Large intestine (tissue), 3 donors: ENCODE measurements at regions not wholly inside any gene's neighbourhood (a gene's known extent, or its start where the extent isn't known, plus 50 kb on each side); places are given as distances from the start of the nearest gene placed in this dataset.
A peak's percentile ranks its signal among the peaks of the same experiment; 100 is the strongest.

ENCODE experiments used
- DNase-seq, 2 donors: peaks; one replicate each; pipeline versions ENCODE4 v3.0.0 to v3.0.0-alpha.2; 2013
- H3K27ac ChIP-seq: one replicate; pipeline ENCODE4 v1.5.1; 2013; ENCODE audit warnings: low read length
- H3K27me3 ChIP-seq: 2 replicates; pipeline ENCODE4 v1.6.1; 2013; ENCODE audit warnings: low read length; ENCODE audit not compliant: control insufficient read depth, insufficient read depth
- H3K36me3 ChIP-seq: 2 replicates; pipeline ENCODE4 v1.6.1; 2013; ENCODE audit warnings: low read length; ENCODE audit not compliant: control insufficient read depth, insufficient read depth
- H3K4me1 ChIP-seq: one replicate; pipeline ENCODE4 v1.6.1; 2013; ENCODE audit warnings: low read length; ENCODE audit not compliant: control insufficient read depth, insufficient read depth
- H3K4me3 ChIP-seq: one replicate; pipeline ENCODE4 v1.5.1; 2013; ENCODE audit warnings: low read length
- H3K9me3 ChIP-seq: one replicate; pipeline ENCODE4 v1.6.1; 2013; ENCODE audit warnings: mild to moderate bottlenecking, low read depth, low read length, moderate library complexity; ENCODE audit not compliant: control insufficient read depth
- WGBS: methylation state at CpG from one replicate; pipeline ENCODE4 v1.1.5; 2013; ENCODE audit warnings: low lambda C conversion rate; ENCODE audit not compliant: insufficient coverage; 5-methylcytosine and 5-hydroxymethylcytosine counted together

DNA sequence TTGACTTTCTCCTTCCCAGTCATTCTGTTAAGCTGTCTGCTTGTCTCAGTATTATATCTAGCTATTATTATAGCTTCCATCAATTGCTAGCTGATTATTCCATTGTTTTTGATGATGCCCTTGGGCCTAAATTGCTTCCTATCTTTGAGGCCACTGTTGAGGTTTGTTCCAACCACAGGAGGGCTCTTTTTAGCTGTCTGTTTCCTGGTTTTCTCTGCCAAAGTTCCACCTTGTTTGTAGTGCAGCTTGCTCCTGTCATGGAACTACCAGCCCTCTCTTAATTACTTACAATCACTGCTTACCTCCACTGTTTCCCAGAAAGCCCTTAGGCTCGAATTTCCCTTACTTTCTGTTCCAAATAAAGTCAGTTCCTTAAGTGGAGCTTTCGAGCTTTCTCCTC, 118.7 kb upstream of the SEC61G start:
- Histone ChIP-seq H3K4me3 (no peak overlapping the region), H3K27ac (no peak overlapping the region), H3K27me3 (no peaks in the 10 kb centered on the region), H3K9me3 (no peaks in the 10 kb centered on the region), H3K36me3 (no peaks in the 10 kb centered on the region), H3K4me1 (peaks cover 14% of the 10 kb centered on the region)
- DNase-seq: peak in 1 of 2 donors; percentile 35
- 80% methylated on average over 1 of the region's 2 CpGs for WGBS

DNA sequence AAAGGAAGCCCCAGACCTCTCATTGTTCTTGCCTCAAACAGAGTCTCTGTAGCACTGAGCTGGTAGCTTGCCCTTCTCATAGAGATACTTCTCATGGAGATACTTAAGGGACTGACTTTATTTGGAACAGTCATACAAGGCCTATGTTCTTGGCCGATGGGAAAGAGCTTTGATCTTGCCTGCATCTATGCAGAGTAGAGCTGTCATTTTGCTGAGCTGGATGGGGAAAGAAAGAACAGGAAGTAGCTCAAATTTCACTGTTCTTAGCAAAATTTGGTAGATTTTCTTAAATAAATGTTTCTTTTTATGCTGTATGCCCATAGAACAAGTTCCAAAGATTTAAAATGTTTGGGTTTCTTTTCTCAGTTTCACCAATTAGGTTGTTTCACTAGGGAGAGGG, 119.3 kb upstream of the SEC61G start:
- Histone ChIP-seq H3K9me3 (no peaks in the 10 kb centered on the region), H3K4me1 (peaks cover 16% of the 10 kb centered on the region), H3K27ac (no peak overlapping the region), H3K36me3 (no peaks in the 10 kb centered on the region), H3K27me3 (no peaks in the 10 kb centered on the region), H3K4me3 (no peak overlapping the region)
- no peak for DNase-seq
- WGBS: no CpG with 5 or more reads among the region's 1 CpG

DNA sequence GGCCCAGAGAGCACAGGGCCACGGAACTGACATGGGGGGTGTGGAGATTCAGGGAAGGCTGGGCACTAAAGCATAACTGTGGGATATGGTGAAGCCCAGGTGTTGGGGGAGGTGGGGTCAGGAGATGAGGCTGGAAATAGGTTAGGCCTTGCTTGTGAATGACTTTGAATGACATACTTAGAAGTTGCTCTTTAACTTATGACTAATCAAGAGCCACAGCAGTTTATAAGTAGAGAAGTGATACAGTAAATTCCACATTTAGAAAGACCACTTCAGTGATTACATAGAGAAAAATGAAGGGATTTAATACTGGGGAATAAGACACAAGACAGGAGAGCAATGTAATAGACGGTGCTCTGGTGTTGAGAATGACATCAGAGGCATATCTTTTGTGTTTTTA, 120.8 kb upstream of the SEC61G start:
- Histone ChIP-seq H3K36me3 (no peaks in the 10 kb centered on the region), H3K9me3 (no peaks in the 10 kb centered on the region), H3K27ac (peak overlapping the region; percentile 79), H3K4me3 (no peak overlapping the region), H3K27me3 (no peaks in the 10 kb centered on the region), H3K4me1 (peaks cover 17% of the 10 kb centered on the region)
- no CpG with 5 or more reads among the region's 2 CpGs for WGBS
- peak in 1 of 2 donors; percentile 69 for DNase-seq

DNA sequence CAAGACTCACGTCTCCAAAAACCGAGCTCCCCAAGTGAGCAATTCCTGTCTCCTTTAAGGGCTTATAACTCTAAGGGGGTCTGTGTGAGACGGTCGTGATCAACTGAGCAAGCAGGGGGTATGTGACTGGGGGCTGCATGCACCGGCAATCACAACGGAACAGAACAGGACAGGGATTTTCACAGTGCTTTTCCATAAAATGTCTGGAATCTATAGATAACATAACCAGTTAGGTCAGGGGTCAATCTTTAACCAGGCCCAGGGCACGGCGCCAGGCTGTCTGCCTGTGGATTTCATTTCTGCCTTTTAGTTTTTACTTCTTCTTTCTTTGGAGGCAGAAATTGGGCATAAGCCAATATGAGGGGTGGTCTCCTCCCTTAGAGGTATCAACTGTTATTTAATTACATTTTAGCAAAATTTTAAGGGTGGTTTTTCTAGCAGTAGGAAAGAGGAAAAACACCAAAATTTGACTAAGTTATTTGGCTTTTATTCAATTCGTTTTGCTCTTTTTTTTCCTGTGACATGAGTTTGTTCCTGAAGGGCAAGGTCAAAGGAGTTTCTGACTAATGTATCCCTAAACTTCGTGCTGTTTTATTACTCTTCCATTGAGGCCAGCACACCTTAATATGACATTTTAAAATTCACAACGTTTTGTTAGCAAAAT, 121.4 kb upstream of the SEC61G start:
- Histone ChIP-seq H3K36me3 (no peaks in the 10 kb centered on the region), H3K9me3 (no peaks in the 10 kb centered on the region), H3K27ac (peak overlapping the region; percentile 79), H3K4me3 (no peak overlapping the region), H3K27me3 (no peaks in the 10 kb centered on the region), H3K4me1 (peaks cover 17% of the 10 kb centered on the region)
- WGBS: 40% methylated on average over 3 of the region's 11 CpGs
- peak in 1 of 2 donors; percentile 13 for DNase-seq

DNA sequence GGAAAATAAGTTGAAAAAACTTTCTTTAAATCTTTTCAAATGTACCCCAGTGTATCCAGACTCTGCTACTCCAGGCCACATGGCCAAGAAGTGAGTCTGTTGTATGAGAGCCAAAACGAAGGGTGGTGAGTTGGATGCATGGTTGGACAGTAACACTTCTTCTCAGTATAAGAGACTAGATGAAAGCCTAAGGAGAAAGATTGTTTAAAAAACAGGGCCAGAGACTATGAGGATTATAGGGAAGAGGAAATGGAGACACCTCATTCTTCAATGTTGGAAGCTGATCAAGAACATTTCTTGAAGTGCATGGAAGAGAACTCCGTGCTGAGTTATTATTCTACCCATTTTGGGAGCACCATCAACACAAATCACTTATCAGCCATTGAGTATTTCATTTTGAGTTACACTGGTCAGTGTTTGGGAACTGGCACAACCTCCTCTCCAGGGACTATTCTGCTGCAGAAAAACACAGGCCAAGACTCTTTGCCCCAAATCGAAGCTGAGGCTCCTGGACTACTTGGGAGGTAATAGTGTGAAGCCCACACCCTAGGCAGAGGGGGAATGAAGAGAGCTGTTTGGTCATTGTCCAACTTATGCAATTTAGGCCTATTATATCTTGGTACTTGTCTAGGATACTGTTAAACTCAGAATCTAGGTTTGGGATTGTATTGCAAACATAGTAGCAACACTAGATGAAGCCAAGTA, 123.0 kb upstream of the SEC61G start:
- no peak overlapping the region for H3K27ac ChIP-seq
- no peaks in the 10 kb centered on the region for H3K9me3 ChIP-seq
- DNase-seq: no peak

DNA sequence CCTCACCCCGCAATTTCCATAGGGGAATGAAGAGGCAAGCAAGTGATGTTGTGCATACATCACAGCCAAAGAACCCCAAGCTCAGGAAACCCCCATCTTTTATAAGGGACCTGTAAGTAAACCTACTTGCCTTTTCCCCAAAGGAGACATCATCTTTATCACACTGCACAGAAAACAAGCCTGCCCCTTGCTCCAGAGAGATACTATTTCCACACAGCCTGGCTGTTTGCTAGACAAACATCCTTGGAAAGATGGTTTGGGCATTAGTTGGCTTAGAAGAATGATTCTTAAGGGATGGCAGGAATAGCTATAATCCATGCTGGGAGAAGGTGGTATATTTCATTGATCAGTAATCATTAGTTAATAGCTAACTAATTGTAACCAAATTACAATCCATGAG, 123.7 kb upstream of the SEC61G start:
- DNase-seq: no peak
- WGBS: no CpG with 5 or more reads among the region's 1 CpG

More for the DNA sequence above, 123.0 kb upstream of the SEC61G start:
- Histone ChIP-seq H3K36me3 (no peaks in the 10 kb centered on the region), H3K4me3 (no peak overlapping the region), H3K27me3 (no peaks in the 10 kb centered on the region), H3K4me1 (peaks cover 17% of the 10 kb centered on the region)
- WGBS: 83% methylated on average over 1 of the region's 3 CpGs

DNA sequence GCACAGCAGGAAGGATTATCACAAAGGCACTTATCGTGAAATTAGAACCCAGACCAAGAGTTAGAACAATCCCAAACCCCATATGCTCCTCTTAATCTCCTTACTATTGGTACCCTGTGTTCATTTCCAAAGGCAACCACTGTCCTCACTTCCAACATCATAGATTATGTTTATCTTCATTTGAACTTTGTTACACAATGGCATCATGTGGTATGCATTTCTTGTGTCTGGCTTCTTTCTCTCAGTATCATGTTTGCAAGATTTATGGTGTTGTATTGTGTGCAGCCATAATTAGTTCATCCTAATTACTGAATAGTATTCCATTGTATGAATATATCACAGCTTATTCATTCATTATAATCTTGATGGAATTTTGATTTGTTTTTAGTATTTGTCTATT, 124.6 kb upstream of the SEC61G start:
- no peak overlapping the region for H3K4me3 ChIP-seq
- H3K27me3 ChIP-seq: no peaks in the 10 kb centered on the region
- DNase-seq: peak; percentile 23 to 65
- no peak overlapping the region for H3K27ac ChIP-seq
- H3K36me3 ChIP-seq: no peaks in the 10 kb centered on the region
- H3K4me1 ChIP-seq: peaks cover 17% of the 10 kb centered on the region
- WGBS: no CpG with 5 or more reads among the region's 1 CpG
- no peaks in the 10 kb centered on the region for H3K9me3 ChIP-seq

More for the DNA sequence above, 123.7 kb upstream of the SEC61G start:
- Histone ChIP-seq H3K4me3 (no peak overlapping the region), H3K27me3 (no peaks in the 10 kb centered on the region), H3K27ac (no peak overlapping the region), H3K4me1 (peaks cover 17% of the 10 kb centered on the region), H3K9me3 (no peaks in the 10 kb centered on the region), H3K36me3 (no peaks in the 10 kb centered on the region)

DNA sequence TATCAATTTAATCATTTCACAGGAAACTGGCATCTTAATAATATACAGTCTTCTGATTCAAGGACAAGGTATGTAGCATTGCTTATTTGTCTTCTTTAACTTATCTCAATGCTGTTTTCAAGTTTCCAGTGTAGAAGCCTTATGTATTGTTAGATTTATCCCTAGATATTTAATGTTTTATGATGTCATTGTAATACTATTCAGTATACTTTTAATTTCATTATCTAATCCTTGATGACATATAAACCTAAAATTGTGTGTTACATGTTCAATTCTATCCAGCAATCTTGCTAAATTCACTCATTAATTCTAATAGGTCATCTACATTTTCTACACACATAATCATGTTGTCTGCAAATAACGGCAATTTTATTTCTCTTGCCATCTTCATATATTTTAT, 126.3 kb upstream of the SEC61G start:
- Histone ChIP-seq H3K27me3 (no peaks in the 10 kb centered on the region), H3K4me3 (no peak overlapping the region), H3K4me1 (peaks cover 12% of the 10 kb centered on the region), H3K9me3 (no peaks in the 10 kb centered on the region), H3K27ac (no peak overlapping the region), H3K36me3 (no peaks in the 10 kb centered on the region)
- no peak for DNase-seq
- 100% methylated on average over 1 of the region's 1 CpG for WGBS

DNA sequence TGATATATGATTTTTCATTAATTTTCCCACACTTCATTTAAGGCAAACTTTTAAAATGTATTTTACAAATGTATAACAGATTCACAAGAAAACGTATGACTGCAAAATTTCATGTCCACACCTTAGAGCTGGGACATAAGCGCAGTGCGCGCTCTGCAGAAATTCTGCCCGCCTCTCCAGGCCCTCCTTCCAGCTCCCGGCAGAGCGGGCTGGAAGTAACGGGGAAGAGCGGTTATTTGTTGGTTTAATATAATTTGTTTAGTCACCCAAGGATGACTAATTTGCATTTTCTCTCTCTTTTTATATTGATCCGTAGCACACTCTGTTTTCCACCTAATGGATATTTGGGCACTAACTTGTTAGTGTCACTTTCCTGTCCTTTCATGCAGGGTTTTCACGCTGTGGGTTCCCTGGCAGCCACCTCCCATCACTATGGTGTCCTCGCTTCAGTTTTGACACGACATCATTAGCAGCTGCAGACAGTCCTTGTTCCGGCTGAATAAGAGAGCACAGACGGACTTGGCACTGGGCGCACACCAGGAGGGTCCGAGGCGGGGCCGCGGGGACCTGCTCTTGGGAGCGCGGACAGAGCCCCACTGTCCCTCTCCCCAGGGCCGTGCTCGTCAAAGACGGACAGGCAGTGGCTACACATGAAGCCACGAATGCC, 129.2 kb upstream of the SEC61G start:
- 60% methylated on average over 1 of the region's 26 CpGs for WGBS
- DNase-seq: peak; percentile 12 to 34
- Histone ChIP-seq H3K27ac (no peak overlapping the region), H3K4me3 (peak overlapping the region; percentile 41), H3K36me3 (no peaks in the 10 kb centered on the region), H3K4me1 (peaks cover 3% of the 10 kb centered on the region), H3K9me3 (no peaks in the 10 kb centered on the region), H3K27me3 (no peaks in the 10 kb centered on the region)

DNA sequence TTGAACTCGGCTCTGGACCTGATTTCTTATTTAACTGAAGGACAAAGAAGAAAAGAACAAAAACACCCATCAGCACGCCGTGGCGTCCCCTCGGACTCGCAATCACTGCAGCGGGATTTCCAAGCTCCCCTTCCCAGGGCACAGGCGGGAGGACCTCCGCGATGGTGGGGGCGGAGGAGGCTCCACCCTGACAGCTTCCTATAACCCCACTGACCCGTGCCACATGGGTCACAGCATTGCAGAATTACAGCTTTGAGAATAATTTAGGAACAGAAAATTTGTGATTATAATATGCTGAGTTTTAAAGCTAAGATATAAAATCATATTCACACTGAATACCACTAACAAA, 129.7 kb upstream of the SEC61G start:
- peak overlapping the region; percentile 41 for H3K4me3 ChIP-seq
- no peaks in the 10 kb centered on the region for H3K27me3 ChIP-seq
- H3K27ac ChIP-seq: no peak overlapping the region
- no peaks in the 10 kb centered on the region for H3K36me3 ChIP-seq
- DNase-seq: no peak
- no peaks in the 10 kb centered on the region for H3K4me1 ChIP-seq
- no CpG with 5 or more reads among the region's 12 CpGs for WGBS
- H3K9me3 ChIP-seq: no peaks in the 10 kb centered on the region
